ENCODE measurements at regions not wholly inside any gene's neighbourhood (a gene's known extent, or its start where the extent isn't known, plus 50 kb on each side); places are given as distances from the start of the nearest gene placed in this dataset.
A peak's percentile ranks its signal among the peaks of the same experiment; 100 is the strongest.

DNA sequence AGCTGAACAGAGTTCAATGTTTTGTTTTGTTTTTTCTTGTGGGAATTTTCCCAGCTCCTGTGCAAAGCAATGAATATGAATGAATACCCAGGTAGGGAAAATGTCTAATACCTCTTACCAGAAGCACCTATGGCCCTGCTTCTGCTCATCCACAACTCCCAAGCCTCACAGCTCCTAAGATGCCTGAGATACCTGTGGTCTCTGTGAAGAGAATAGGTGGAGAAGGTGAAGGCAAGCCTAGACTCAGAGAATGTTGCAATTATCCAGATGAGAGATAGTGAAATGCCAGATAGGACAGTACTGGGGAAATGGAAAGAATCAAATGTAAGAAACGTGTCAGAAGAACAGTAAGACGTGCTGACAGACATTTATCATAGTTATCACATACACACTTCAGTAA is 70.2 kb upstream of the NOCT start:
- no peak overlapping the region for H3K4me3 Mint-ChIP-seq
- H3K27ac Mint-ChIP-seq: no peak overlapping the region
- H3K4me1 Mint-ChIP-seq: no peaks in the 10 kb centered on the region
- H3K9me3 Mint-ChIP-seq: peaks cover 3% of the 10 kb centered on the region
- H3K36me3 Mint-ChIP-seq: no peaks in the 10 kb centered on the region
- no peak for ATAC-seq
- H3K27me3 Mint-ChIP-seq: no peaks in the 10 kb centered on the region

DNA sequence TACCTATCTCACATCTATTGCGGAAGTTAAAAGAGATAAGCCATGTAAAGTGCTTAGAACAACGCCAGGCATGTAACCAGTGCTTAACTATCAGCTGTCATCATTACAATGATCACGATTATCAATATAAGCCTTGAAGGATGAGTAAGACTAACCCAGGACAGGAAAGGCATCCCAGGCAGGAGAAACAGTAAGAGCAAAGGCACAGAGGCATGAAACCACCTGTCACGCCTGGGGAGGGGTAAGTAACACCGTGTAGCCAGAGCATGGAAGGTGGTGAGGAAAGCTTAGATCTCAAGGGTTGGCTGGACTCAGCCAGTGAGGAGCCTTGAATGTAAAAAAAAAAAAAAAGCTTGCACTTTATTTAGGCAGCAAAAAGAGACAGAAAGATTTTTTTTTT is 71.7 kb upstream of the NOCT start:
- Mint-ChIP-seq H3K4me1 (no peaks in the 10 kb centered on the region), H3K4me3 (no peak overlapping the region), H3K27me3 (no peaks in the 10 kb centered on the region), H3K27ac (no peak overlapping the region), H3K9me3 (peaks cover 3% of the 10 kb centered on the region), H3K36me3 (no peaks in the 10 kb centered on the region)
- no peak for ATAC-seq

- H3K36me3 Mint-ChIP-seq: no peaks in the 10 kb centered on the region
- H3K27ac Mint-ChIP-seq: no peak overlapping the region
- H3K4me3 Mint-ChIP-seq: no peak overlapping the region
- H3K4me1 Mint-ChIP-seq: no peaks in the 10 kb centered on the region
- H3K27me3 Mint-ChIP-seq: no peaks in the 10 kb centered on the region
- ATAC-seq: no peak
- no peaks in the 10 kb centered on the region for H3K9me3 Mint-ChIP-seq
Measured at GRCh38 chr4:138941037-138941436, 74.5 kb upstream of the NOCT start.

DNA sequence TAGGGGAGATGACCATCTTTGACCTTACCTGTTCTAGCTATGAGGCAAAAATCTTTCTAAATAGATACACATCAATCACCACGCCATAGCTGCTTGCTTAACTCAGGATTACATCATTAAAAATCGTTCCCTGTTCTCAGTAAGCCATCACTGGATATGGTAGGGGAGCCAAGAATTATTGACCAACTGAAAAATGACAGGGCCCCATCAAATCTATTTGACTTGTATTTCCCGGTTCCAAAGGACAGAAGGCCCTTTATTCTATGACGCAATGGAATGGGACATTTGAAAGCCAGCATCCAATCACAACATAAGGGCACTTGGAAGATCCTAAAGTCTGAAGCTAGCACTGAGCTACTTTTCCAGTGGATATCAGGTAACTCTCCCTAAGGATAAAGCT is 75.6 kb upstream of the NOCT start:
- H3K9me3 Mint-ChIP-seq: no peaks in the 10 kb centered on the region
- no peak for ATAC-seq
- H3K27me3 Mint-ChIP-seq: no peaks in the 10 kb centered on the region
- H3K4me1 Mint-ChIP-seq: no peaks in the 10 kb centered on the region
- no peak overlapping the region for H3K27ac Mint-ChIP-seq
- H3K4me3 Mint-ChIP-seq: no peak overlapping the region
- H3K36me3 Mint-ChIP-seq: no peaks in the 10 kb centered on the region

DNA sequence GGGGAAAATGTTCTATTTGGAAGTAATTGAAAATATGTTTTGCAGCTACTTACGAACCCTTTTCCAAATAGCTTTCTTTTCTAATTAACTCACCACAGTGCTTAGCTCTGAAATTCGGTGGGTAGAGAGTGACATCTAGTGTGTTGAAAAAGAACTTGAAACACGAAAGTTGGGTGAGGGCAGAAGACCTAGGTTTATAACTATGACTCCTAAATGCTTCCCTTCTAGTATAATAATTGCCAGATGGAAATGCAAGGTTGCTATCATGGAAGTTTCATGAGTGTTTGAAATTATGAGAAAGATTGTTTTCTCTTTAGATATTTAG is 77.3 kb upstream of the NOCT start:
- H3K27me3 Mint-ChIP-seq: no peaks in the 10 kb centered on the region
- H3K27ac Mint-ChIP-seq: no peak overlapping the region
- no peaks in the 10 kb centered on the region for H3K4me1 Mint-ChIP-seq
- no peak overlapping the region for H3K4me3 Mint-ChIP-seq
- ATAC-seq: peak; percentile 61
- H3K9me3 Mint-ChIP-seq: no peaks in the 10 kb centered on the region
- no peaks in the 10 kb centered on the region for H3K36me3 Mint-ChIP-seq

- Mint-ChIP-seq H3K4me1 (no peaks in the 10 kb centered on the region), H3K9me3 (no peaks in the 10 kb centered on the region), H3K27ac (no peak overlapping the region), H3K27me3 (peaks cover 2% of the 10 kb centered on the region), H3K36me3 (no peaks in the 10 kb centered on the region), H3K4me3 (no peak overlapping the region)
- ATAC-seq: no peak
Measured at GRCh38 chr4:138935135-138935807, 80.3 kb upstream of the NOCT start.

- Mint-ChIP-seq H3K36me3 (no peaks in the 10 kb centered on the region), H3K27ac (no peak overlapping the region), H3K27me3 (peaks cover 22% of the 10 kb centered on the region), H3K4me3 (no peak overlapping the region), H3K4me1 (no peaks in the 10 kb centered on the region), H3K9me3 (no peaks in the 10 kb centered on the region)
- no peak for ATAC-seq
Measured at GRCh38 chr4:138927072-138927471, 88.5 kb upstream of the NOCT start.

GRCh38 chr4:138925495-138925894 is 90.1 kb upstream of the NOCT start:
- H3K36me3 Mint-ChIP-seq: no peaks in the 10 kb centered on the region
- no peak overlapping the region for H3K4me3 Mint-ChIP-seq
- no peak for ATAC-seq
- H3K27me3 Mint-ChIP-seq: peaks cover 23% of the 10 kb centered on the region
- H3K27ac Mint-ChIP-seq: no peak overlapping the region
- H3K9me3 Mint-ChIP-seq: no peaks in the 10 kb centered on the region
- H3K4me1 Mint-ChIP-seq: no peaks in the 10 kb centered on the region

GRCh38 chr4:138919094-138919936 is 96.3 kb upstream of the NOCT start:
- Mint-ChIP-seq H3K9me3 (no peaks in the 10 kb centered on the region), H3K36me3 (no peaks in the 10 kb centered on the region), H3K4me1 (peaks cover 12% of the 10 kb centered on the region), H3K4me3 (no peak overlapping the region), H3K27ac (no peak overlapping the region), H3K27me3 (peaks cover 13% of the 10 kb centered on the region)
- ATAC-seq: no peak

DNA sequence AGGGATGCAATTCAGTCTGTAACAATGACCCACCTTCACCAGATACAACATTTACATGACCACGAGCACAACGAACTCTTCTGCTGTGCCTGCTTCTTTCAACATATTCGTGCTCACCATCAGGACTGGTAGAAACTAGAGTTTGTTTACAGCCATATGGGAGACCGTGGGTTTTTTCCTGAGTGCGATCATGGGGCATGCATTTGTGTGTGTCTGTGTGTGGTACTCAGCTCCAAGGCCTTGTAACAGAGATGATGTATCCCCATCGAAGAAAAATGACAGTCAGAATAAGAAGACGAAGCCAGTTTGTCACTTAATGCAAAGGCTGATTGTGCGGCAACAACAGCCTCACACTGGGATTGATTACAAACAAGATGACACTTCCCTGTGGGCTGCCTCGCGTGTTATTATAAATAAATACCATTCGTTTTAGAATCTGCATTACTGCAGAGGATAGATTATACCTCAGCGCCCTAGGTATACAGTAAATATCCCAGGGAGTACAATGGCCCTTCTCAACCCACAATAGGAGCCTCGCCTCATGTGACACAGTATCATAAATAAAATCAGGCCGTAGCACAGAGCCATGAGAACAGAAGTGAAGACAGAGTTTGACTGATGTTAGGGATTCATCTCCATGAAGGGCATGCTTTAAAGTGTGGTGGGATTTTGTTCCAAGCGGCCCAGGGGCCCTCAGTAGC is 97.3 kb upstream of the NOCT start:
- H3K4me1 Mint-ChIP-seq: peaks cover 12% of the 10 kb centered on the region
- no peak overlapping the region for H3K4me3 Mint-ChIP-seq
- no peaks in the 10 kb centered on the region for H3K9me3 Mint-ChIP-seq
- no peaks in the 10 kb centered on the region for H3K36me3 Mint-ChIP-seq
- H3K27me3 Mint-ChIP-seq: peaks cover 13% of the 10 kb centered on the region
- H3K27ac Mint-ChIP-seq: no peak overlapping the region
- ATAC-seq: no peak

- Mint-ChIP-seq H3K9me3 (no peaks in the 10 kb centered on the region), H3K27ac (no peak overlapping the region), H3K27me3 (peaks cover 13% of the 10 kb centered on the region), H3K4me1 (peaks cover 12% of the 10 kb centered on the region), H3K4me3 (no peak overlapping the region), H3K36me3 (no peaks in the 10 kb centered on the region)
- ATAC-seq: no peak
Measured at GRCh38 chr4:138916763-138917162, 98.8 kb upstream of the NOCT start.

- Mint-ChIP-seq H3K36me3 (no peaks in the 10 kb centered on the region), H3K4me1 (peaks cover 12% of the 10 kb centered on the region), H3K27me3 (peaks cover 13% of the 10 kb centered on the region), H3K4me3 (no peak overlapping the region), H3K9me3 (no peaks in the 10 kb centered on the region), H3K27ac (no peak overlapping the region)
- ATAC-seq: no peak
Measured at GRCh38 chr4:138915756-138916155, 99.8 kb upstream of the NOCT start.

- no peak for ATAC-seq
- Mint-ChIP-seq H3K4me3 (no peak overlapping the region), H3K36me3 (no peaks in the 10 kb centered on the region), H3K4me1 (peaks cover 12% of the 10 kb centered on the region), H3K27ac (no peak overlapping the region), H3K9me3 (no peaks in the 10 kb centered on the region), H3K27me3 (no peaks in the 10 kb centered on the region)
Measured at GRCh38 chr4:138912704-138913340, 102.8 kb upstream of the NOCT start.

DNA sequence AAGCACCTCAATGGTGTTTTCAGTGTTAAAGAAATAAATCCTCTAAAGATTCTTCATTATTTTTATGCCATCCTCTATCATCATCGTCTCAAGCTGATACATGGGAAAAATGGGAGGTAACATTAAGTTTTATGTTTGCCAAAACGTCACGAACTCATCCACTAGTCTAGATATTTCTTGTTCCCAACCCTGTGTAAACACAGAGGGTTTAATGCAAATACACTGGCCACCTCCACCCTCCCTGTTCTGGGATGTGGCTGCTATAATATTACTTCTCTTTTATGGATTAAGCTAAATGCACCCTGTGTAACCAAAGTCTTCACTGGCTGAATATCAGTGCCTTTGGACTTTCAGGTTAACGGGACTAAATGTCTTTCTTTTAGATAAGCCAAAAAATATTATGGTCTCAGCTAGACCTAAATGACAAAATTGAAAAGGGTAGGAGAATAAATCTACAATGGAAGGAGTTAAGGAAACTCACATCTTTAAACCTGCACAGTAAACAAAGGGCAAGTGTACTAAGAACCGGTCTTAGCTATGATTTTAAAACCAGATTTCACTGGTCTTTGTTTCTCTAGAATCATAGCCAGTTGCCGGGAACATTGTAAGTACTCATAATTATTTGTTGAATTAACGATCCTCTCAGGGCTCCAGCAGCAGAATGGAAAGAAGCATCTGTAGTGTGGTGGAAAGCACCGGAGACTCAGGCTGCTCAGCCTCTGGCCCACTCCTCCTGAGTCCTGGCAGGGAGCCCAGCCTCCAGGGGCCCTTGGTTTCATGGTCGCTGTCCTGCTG is 103.5 kb upstream of the NOCT start:
- Mint-ChIP-seq H3K9me3 (no peaks in the 10 kb centered on the region), H3K27me3 (no peaks in the 10 kb centered on the region), H3K4me1 (peaks cover 9% of the 10 kb centered on the region), H3K36me3 (no peaks in the 10 kb centered on the region), H3K27ac (no peak overlapping the region), H3K4me3 (no peak overlapping the region)
- ATAC-seq: no peak

DNA sequence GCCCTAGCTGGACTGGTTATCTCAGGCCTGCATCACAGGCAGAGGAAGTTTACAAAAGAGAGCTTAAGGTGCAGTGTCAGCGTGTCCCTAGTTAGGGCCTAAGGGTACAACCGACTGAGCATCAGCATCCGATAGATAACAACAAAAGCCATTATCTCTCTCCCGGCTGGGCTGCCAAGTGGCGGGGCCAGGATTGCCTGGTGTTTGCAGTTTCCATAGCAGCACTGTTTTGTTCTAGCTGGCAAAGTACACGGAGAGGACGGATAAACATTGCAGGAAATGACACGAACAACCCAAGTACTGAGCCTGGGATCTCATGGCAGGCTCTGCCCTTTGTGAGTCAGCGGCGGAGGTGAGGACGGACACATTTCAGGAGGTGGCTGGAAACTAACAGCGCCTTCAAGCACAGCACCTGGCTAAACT is 104.7 kb upstream of the NOCT start:
- Mint-ChIP-seq H3K4me3 (no peak overlapping the region), H3K36me3 (no peaks in the 10 kb centered on the region), H3K27me3 (no peaks in the 10 kb centered on the region), H3K9me3 (no peaks in the 10 kb centered on the region), H3K27ac (no peak overlapping the region), H3K4me1 (no peaks in the 10 kb centered on the region)
- ATAC-seq: peak; percentile 22
